SK-N-SH (cell line): ENCODE measurements at regions not wholly inside any gene's neighbourhood (a gene's known extent, or its start where the extent isn't known, plus 50 kb on each side); places are given as distances from the start of the nearest gene placed in this dataset.
"Not testable (repeated sequence)": the region's sequence is repeated elsewhere in the genome, so short reads cannot be mapped to it uniquely, and the experiment has no call there.

Source experiments
- CTCF ChIA-PET: fragments of 300-600, 350-600 bp; formaldehyde crosslinking; extraction: SDS; loops from one replicate; lab custom pipeline; 2021; lab: Yijun Ruan, JAX
- POLR2A ChIA-PET: fragments of 350-600 bp; sonication (Branson Sonifier 250); formaldehyde crosslinking; extraction: SDS; loops from one replicate; lab custom pipeline; 2020; ENCODE audit warnings: antibody characterized with exemption, inconsistent platforms; lab: Yijun Ruan, JAX
- DNase-seq: peaks from one replicate; pipeline ENCODE4 v3.0.0; 2012
- H2AFZ ChIP-seq: fragments of 200-600 bp; sonication (generic); 2 replicates; pipeline ENCODE4 v1.8.1; 2016; ENCODE audit warnings: antibody characterized with exemption, mild to moderate bottlenecking, low read depth
- H3F3A ChIP-seq: fragments of 200-600 bp; sonication (generic); replicated peaks from 2 replicates; pipeline ENCODE3; 2016; ENCODE audit warnings: antibody characterized with exemption, mild to moderate bottlenecking; ENCODE audit not compliant: insufficient read depth
- H3K27ac ChIP-seq, 2 experiments: fragments of 200-500 bp in 1 of 2; fragments of 200-600 bp in 1 of 2; sonication (Bioruptor generic) in 1 of 2; sonication (generic), shearing (Covaris generic) in 1 of 2; 2 replicates each; pipeline versions ENCODE4 v1.5.1 to v1.6.1; 2014 to 2016; ENCODE audit warnings: low read depth in 2 of 2, inconsistent platforms in 1 of 2, low read length in 1 of 2, mild to moderate bottlenecking in 1 of 2, mixed read lengths in 1 of 2
- H3K27me3 ChIP-seq: fragments of 200-600 bp; sonication (generic), shearing (Covaris generic); 2 replicates; pipeline ENCODE4 v1.6.1; 2016; ENCODE audit warnings: mixed run types; ENCODE audit not compliant: insufficient read depth
- H3K36me3 ChIP-seq, 2 experiments: fragments of 200-500 bp in 1 of 2; fragments of 200-600 bp in 1 of 2; sonication (Bioruptor generic) in 1 of 2; sonication (generic) in 1 of 2; replicated peaks in 1 of 2; 2 replicates each; pipeline versions ENCODE3 to v1.5.1; 2014 to 2016; ENCODE audit warnings: low read length in 1 of 2, mild to moderate bottlenecking in 1 of 2; ENCODE audit not compliant: insufficient read depth in 2 of 2, control insufficient read depth in 1 of 2
- H3K4me1 ChIP-seq, 2 experiments: fragments of 200-500 bp in 1 of 2; fragments of 200-600 bp in 1 of 2; sonication (Bioruptor generic) in 1 of 2; sonication (generic), shearing (Covaris generic) in 1 of 2; 2 replicates each; pipeline versions ENCODE4 v1.5.1 to v1.6.1; 2014 to 2016; ENCODE audit warnings: low read depth in 1 of 2, low read length in 1 of 2, mixed run types in 1 of 2; ENCODE audit not compliant: insufficient read depth in 2 of 2, control insufficient read depth in 1 of 2
- H3K4me2 ChIP-seq: fragments of 200-600 bp; sonication (generic), shearing (Covaris generic); 2 replicates; pipeline ENCODE4 v1.6.1; 2017; ENCODE audit warnings: mixed run types
- H3K4me3 ChIP-seq, 2 experiments: fragments of 200-500 bp in 1 of 2; fragments of 200-600 bp in 1 of 2; sonication (Bioruptor generic) in 1 of 2; sonication (generic), shearing (Covaris generic) in 1 of 2; 2 replicates each; pipeline versions ENCODE4 v1.5.1 to v1.8.1; 2014 to 2016; ENCODE audit warnings: low read depth in 2 of 2, inconsistent platforms in 1 of 2, low read length in 1 of 2, mild to moderate bottlenecking in 1 of 2, mixed read lengths in 1 of 2, moderate library complexity in 1 of 2
- H3K79me2 ChIP-seq: fragments of 200-600 bp; sonication (generic); 2 replicates; pipeline ENCODE4 v1.8.1; 2017; ENCODE audit warnings: mild to moderate bottlenecking; ENCODE audit not compliant: insufficient read depth
- H3K9ac ChIP-seq: fragments of 200-600 bp; sonication (generic); 2 replicates; pipeline ENCODE4 v1.6.1; 2017; ENCODE audit warnings: mixed run types
- H3K9me2 ChIP-seq: fragments of 200-600 bp; sonication (generic); 2 replicates; pipeline ENCODE4 v1.6.1; 2017; ENCODE audit warnings: mixed run types
- H3K9me3 ChIP-seq: fragments of 200-600 bp; sonication (generic); 2 replicates; pipeline ENCODE4 v1.6.1; 2017; ENCODE audit warnings: mixed run types, mild to moderate bottlenecking, moderate library complexity
- H4K20me1 ChIP-seq: fragments of 200-600 bp; sonication (generic); 2 replicates; pipeline ENCODE4 v1.6.1; 2017; ENCODE audit warnings: mild to moderate bottlenecking, mixed run types; ENCODE audit not compliant: insufficient read depth
- CHD2 ChIP-seq: fragments of 150-350 bp; IDR thresholded peaks from 2 replicates; pipeline ENCODE4 v1.6.1; 2018; ENCODE audit warnings: low read length; ENCODE audit not compliant: partially characterized antibody
- FOXM1 ChIP-seq: IDR thresholded peaks from 2 replicates; pipeline ENCODE4 v1.4.0; 2012; ENCODE audit warnings: low read depth, mild to moderate bottlenecking
- JUND ChIP-seq: IDR thresholded peaks from 2 replicates; pipeline ENCODE4 v1.4.0; 2012
- MXI1 ChIP-seq: IDR thresholded peaks from 2 replicates; pipeline ENCODE4 v1.6.1; 2012; ENCODE audit warnings: mild to moderate bottlenecking, low read depth, low read length, improper control_type of control experiment
- NFIC ChIP-seq: IDR thresholded peaks from 2 replicates; pipeline ENCODE4 v1.4.0; 2012; ENCODE audit warnings: borderline replicate concordance
- NRF1 ChIP-seq: IDR thresholded peaks from 2 replicates; pipeline ENCODE4 v1.6.1; 2012; ENCODE audit warnings: low read depth, mild to moderate bottlenecking, low read length
- RAD21 ChIP-seq: IDR thresholded peaks from 2 replicates; pipeline ENCODE4 v1.6.1; 2012; ENCODE audit warnings: mild to moderate bottlenecking, low read length
- SMC3 ChIP-seq: IDR thresholded peaks from 2 replicates; pipeline ENCODE4 v1.6.1; 2012; ENCODE audit warnings: low read depth, low read length, improper control_type of control experiment
- YY1 ChIP-seq: IDR thresholded peaks from 2 replicates; pipeline ENCODE4 v1.4.0; 2012; ENCODE audit warnings: low read depth, mild to moderate bottlenecking
- WGBS: methylation state at CpG from one replicate; pipeline ENCODE4 v1.1.6; 2017; ENCODE audit warnings: low lambda C conversion rate; 5-methylcytosine and 5-hydroxymethylcytosine counted together
- TF ChIP-seq, protein P1 (sequence below): fragments of 200-600 bp; sonication (generic); IDR thresholded peaks from 2 replicates; pipeline ENCODE4 v1.6.1; 2017; ENCODE audit warnings: antibody characterized with exemption, mild to moderate bottlenecking, moderate library complexity
- TF ChIP-seq, protein P2 (sequence below): IDR thresholded peaks from 2 replicates; pipeline ENCODE4 v1.4.0; 2012; ENCODE audit warnings: low read depth
- TF ChIP-seq, protein P3 (sequence below): IDR thresholded peaks from 2 replicates; pipeline ENCODE4 v1.4.0; 2012; ENCODE audit warnings: low read depth, borderline replicate concordance
- TF ChIP-seq, protein P4 (sequence below): IDR thresholded peaks from 2 replicates; pipeline ENCODE4; 2012
- TF ChIP-seq, protein P5 (sequence below): IDR thresholded peaks from 2 replicates; pipeline ENCODE4 v1.6.1; 2012; ENCODE audit warnings: mild to moderate bottlenecking, low read depth, low read length, moderate library complexity

DNA sequence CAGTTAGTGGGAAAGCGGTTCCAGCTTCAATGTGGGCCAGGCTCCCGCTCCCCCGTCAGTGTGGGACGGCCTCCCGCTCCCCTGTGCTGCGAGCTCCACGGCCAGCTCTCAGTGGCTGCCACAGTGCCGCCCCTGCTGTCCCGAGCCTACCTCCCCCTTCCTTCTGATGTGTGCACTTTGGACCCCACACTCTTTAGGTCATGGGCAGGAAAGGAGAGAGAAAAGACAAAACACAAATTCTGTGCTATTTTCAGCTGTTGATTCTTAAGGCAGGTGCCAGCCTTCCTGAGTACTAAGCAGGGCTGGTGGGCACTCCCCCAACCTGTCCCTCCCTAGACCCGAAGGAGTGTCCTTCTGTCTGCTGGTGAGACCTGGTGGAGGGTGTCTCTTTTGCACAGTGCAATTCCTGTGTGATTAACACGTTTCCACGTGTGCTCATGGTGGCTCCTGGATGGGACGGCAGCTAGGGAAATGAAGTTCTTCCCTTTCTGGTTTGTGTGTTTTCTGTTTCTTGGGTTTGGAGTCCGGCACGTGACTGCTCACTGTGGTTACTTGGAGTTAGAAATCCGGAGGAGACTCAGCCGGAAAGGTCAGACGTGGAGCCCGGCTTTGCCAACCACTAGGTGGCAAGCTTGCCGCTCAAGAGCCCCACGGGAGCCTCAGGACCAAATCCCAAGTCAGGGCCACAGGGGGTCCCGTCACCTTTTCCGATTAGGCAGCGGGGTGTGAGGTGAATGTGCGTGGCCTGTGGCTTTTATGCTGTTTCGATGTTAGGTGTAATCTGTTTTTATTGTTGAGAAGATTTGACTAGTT, 130.3 kb downstream of the LAT start:
- POLR2A ChIA-PET, H3K79me2 ChIP-seq, H3K9me2 ChIP-seq: not testable (repeated sequence)
- H3K4me1 ChIP-seq, result peaks cover 0 to 24% of the 10 kb centered on the region in 2 experiments; a peak in 1 of 4 replicates
- TF ChIP-seq, protein P1, sequence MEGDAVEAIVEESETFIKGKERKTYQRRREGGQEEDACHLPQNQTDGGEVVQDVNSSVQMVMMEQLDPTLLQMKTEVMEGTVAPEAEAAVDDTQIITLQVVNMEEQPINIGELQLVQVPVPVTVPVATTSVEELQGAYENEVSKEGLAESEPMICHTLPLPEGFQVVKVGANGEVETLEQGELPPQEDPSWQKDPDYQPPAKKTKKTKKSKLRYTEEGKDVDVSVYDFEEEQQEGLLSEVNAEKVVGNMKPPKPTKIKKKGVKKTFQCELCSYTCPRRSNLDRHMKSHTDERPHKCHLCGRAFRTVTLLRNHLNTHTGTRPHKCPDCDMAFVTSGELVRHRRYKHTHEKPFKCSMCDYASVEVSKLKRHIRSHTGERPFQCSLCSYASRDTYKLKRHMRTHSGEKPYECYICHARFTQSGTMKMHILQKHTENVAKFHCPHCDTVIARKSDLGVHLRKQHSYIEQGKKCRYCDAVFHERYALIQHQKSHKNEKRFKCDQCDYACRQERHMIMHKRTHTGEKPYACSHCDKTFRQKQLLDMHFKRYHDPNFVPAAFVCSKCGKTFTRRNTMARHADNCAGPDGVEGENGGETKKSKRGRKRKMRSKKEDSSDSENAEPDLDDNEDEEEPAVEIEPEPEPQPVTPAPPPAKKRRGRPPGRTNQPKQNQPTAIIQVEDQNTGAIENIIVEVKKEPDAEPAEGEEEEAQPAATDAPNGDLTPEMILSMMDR, result peak; percentile 70
- TF ChIP-seq, protein P2, sequence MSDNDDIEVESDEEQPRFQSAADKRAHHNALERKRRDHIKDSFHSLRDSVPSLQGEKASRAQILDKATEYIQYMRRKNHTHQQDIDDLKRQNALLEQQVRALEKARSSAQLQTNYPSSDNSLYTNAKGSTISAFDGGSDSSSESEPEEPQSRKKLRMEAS, result 0 out of 2 replicates have a peak, but pooled peaks have one; percentile 40
- TF ChIP-seq RAD21, result peak; percentile 75
- TF ChIP-seq, protein P3, sequence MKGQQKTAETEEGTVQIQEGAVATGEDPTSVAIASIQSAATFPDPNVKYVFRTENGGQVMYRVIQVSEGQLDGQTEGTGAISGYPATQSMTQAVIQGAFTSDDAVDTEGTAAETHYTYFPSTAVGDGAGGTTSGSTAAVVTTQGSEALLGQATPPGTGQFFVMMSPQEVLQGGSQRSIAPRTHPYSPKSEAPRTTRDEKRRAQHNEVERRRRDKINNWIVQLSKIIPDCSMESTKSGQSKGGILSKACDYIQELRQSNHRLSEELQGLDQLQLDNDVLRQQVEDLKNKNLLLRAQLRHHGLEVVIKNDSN, result peak; percentile 83; the same call in 1 of the 2 replicates
- TF ChIP-seq SMC3, result peak; percentile 70
- TF ChIP-seq, all 33 proteins: peak for 5; not testable (repeated sequence) for 28
- H3K4me2 ChIP-seq, H4K20me1 ChIP-seq, H3K27ac ChIP-seq, H3K4me3 ChIP-seq, H3F3A ChIP-seq, H3K36me3 ChIP-seq, H3K27me3 ChIP-seq, H3K9ac ChIP-seq, H3K9me3 ChIP-seq: not testable (repeated sequence)
- 16% methylated on average over 18 of the region's 26 CpGs for WGBS
- peak; percentile 58 for DNase-seq
- peak overlapping the region; percentile 33 for H2AFZ ChIP-seq
- CTCF ChIA-PET, result interaction anchor here (0.6 to 1.3 kb wide), 7 partner anchors 14 to 201 kb away, joined by 3 to 5 read pairs (median 3); no protein-coding TSS in a partner anchor

DNA sequence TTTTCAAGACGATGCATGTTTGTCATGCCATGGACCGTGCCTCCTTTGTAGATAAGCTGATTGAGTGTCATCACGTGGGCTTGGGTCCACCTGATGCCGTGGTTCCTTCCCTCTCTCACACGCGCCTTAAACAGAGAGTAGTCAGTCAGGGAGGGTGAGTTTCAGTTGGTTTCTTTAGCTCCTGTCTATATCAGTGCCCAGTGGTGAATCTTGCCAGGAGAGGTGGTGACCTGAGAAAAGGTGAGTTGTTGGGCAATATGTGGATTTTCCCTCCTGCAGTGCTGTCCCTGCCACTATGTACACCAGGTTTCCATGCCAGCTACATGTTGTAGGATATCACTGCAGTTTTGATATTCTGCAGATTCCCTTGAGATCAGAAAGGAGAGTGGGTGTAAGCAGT, 129.7 kb downstream of the LAT start:
- H3K9ac ChIP-seq, result no peak overlapping the region
- H3K27me3 ChIP-seq, result no peaks in the 10 kb centered on the region
- no peak overlapping the region for H3K4me3 ChIP-seq
- DNase-seq, result no peak
- H3K36me3 ChIP-seq, result no peaks in the 10 kb centered on the region
- WGBS, result 90% methylated on average over 6 of the region's 6 CpGs
- H3K79me2 ChIP-seq, result no peaks in the 10 kb centered on the region
- no peak overlapping the region for H3K4me2 ChIP-seq
- no peaks in the 10 kb centered on the region for H3K9me3 ChIP-seq
- H4K20me1 ChIP-seq, result no peaks in the 10 kb centered on the region
- no peak overlapping the region for H2AFZ ChIP-seq
- ChIA-PET CTCF (interaction anchor here (0.6 to 1.3 kb wide), 5 partner anchors 14 to 153 kb away, joined by 3 to 5 read pairs (median 3); no protein-coding TSS in a partner anchor), POLR2A (no interaction called here)
- no peak overlapping the region for H3K27ac ChIP-seq
- peaks cover 0 to 24% of the 10 kb centered on the region in 2 experiments; a peak in 1 of 4 replicates for H3K4me1 ChIP-seq
- H3F3A ChIP-seq, result no peaks in the 10 kb centered on the region
- TF ChIP-seq NFIC, result no peak
- TF ChIP-seq, protein P1, result no peak
- no peak for TF ChIP-seq SMC3
- TF ChIP-seq JUND, result no peak
- no peak for TF ChIP-seq MXI1
- TF ChIP-seq YY1, result no peak
- TF ChIP-seq, protein P4, sequence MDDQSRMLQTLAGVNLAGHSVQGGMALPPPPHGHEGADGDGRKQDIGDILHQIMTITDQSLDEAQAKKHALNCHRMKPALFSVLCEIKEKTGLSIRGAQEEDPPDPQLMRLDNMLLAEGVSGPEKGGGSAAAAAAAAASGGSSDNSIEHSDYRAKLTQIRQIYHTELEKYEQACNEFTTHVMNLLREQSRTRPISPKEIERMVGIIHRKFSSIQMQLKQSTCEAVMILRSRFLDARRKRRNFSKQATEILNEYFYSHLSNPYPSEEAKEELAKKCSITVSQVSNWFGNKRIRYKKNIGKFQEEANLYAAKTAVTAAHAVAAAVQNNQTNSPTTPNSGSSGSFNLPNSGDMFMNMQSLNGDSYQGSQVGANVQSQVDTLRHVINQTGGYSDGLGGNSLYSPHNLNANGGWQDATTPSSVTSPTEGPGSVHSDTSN, result no peak
- no peak for TF ChIP-seq CHD2
- TF ChIP-seq NRF1, result no peak
- no peak for TF ChIP-seq FOXM1
- TF ChIP-seq, protein P5, sequence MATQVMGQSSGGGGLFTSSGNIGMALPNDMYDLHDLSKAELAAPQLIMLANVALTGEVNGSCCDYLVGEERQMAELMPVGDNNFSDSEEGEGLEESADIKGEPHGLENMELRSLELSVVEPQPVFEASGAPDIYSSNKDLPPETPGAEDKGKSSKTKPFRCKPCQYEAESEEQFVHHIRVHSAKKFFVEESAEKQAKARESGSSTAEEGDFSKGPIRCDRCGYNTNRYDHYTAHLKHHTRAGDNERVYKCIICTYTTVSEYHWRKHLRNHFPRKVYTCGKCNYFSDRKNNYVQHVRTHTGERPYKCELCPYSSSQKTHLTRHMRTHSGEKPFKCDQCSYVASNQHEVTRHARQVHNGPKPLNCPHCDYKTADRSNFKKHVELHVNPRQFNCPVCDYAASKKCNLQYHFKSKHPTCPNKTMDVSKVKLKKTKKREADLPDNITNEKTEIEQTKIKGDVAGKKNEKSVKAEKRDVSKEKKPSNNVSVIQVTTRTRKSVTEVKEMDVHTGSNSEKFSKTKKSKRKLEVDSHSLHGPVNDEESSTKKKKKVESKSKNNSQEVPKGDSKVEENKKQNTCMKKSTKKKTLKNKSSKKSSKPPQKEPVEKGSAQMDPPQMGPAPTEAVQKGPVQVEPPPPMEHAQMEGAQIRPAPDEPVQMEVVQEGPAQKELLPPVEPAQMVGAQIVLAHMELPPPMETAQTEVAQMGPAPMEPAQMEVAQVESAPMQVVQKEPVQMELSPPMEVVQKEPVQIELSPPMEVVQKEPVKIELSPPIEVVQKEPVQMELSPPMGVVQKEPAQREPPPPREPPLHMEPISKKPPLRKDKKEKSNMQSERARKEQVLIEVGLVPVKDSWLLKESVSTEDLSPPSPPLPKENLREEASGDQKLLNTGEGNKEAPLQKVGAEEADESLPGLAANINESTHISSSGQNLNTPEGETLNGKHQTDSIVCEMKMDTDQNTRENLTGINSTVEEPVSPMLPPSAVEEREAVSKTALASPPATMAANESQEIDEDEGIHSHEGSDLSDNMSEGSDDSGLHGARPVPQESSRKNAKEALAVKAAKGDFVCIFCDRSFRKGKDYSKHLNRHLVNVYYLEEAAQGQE, result no peak
- H3K9me2 ChIP-seq, result no peaks in the 10 kb centered on the region
